T follicular helper cell (primary cell): ENCODE measurements at regions not wholly inside any gene's neighbourhood (a gene's known extent, or its start where the extent isn't known, plus 50 kb on each side); places are given as distances from the start of the nearest gene placed in this dataset.

Experiments
- DNase-seq: peaks from one replicate; pipeline ENCODE4 v3.0.0-alpha.2; 2020; ENCODE audit warnings: low read depth

GRCh38 chr2:145025382-145025781, 505.5 kb upstream of the ZEB2 start:
- no peak for DNase-seq

GRCh38 chr2:145023334-145023934, 503.5 kb upstream of the ZEB2 start:
- no peak for DNase-seq

GRCh38 chr2:145022666-145023333, 502.9 kb upstream of the ZEB2 start:
- no peak for DNase-seq

GRCh38 chr2:145021962-145022665, 502.2 kb upstream of the ZEB2 start:
- DNase-seq = no peak

GRCh38 chr2:145020694-145021093, 500.8 kb upstream of the ZEB2 start:
- no peak for DNase-seq

GRCh38 chr2:145020139-145020538, 500.2 kb upstream of the ZEB2 start:
- DNase-seq = no peak

GRCh38 chr2:145018502-145018901, 498.6 kb upstream of the ZEB2 start:
- DNase-seq = no peak

GRCh38 chr2:145017149-145017548, 497.2 kb upstream of the ZEB2 start:
- no peak for DNase-seq

GRCh38 chr2:145016711-145017110, 496.8 kb upstream of the ZEB2 start:
- DNase-seq = no peak

- DNase-seq = no peak
These were observed 495.6 kb upstream of the ZEB2 start for GRCh38 chr2:145015561-145015960.

- DNase-seq = no peak
These were observed 492.9 kb upstream of the ZEB2 start for GRCh38 chr2:145012806-145013205.

- no peak for DNase-seq
These were observed 492.3 kb upstream of the ZEB2 start for GRCh38 chr2:145012214-145012670.

- no peak for DNase-seq
These were observed 490.7 kb upstream of the ZEB2 start for GRCh38 chr2:145010635-145011034.

- DNase-seq = no peak
These were observed 488.0 kb upstream of the ZEB2 start for GRCh38 chr2:145007960-145008263.

GRCh38 chr2:145007093-145007959, 487.4 kb upstream of the ZEB2 start:
- no peak for DNase-seq

GRCh38 chr2:145002624-145003023, 482.7 kb upstream of the ZEB2 start:
- DNase-seq = no peak

- DNase-seq = no peak
These were observed 480.5 kb upstream of the ZEB2 start for GRCh38 chr2:145000376-145000775.

- DNase-seq = no peak
These were observed 480.0 kb upstream of the ZEB2 start for GRCh38 chr2:144999936-145000335.

GRCh38 chr2:144999071-144999875, 479.4 kb upstream of the ZEB2 start:
- DNase-seq = no peak

GRCh38 chr2:144998435-144998834, 478.5 kb upstream of the ZEB2 start:
- no peak for DNase-seq

- no peak for DNase-seq
These were observed 476.4 kb upstream of the ZEB2 start for GRCh38 chr2:144996225-144996795.
